ENCODE measurements at regions not wholly inside any gene's neighbourhood (a gene's known extent, or its start where the extent isn't known, plus 50 kb on each side); places are given as distances from the start of the nearest gene placed in this dataset.

GRCh38 chr2:121081701-121082100 lies 203.3 kb downstream of the TFCP2L1 start:
- ATAC-seq (no peak), DNase-seq (ENCODE audit: low read depth in 1 of 2, low spot score in 1 of 2) (no peak)
- POLR2A ChIA-PET, result no interaction called here

GRCh38 chr2:121082191-121082590 lies 202.8 kb downstream of the TFCP2L1 start:
- Histone ChIP-seq H3K4me2 (no peak overlapping the region), H3K4me1 (no peaks in the 10 kb centered on the region), H3K9me3 (no peaks in the 10 kb centered on the region), H3K27ac (no peak overlapping the region), H3K4me3 (no peak overlapping the region)
- CTCF ChIA-PET, result interaction anchor here (0.8 to 26.3 kb wide), 10 partner anchors 11 to 739 kb away, joined by 3 to 858 read pairs (median 12); no protein-coding TSS in a partner anchor
- no peak for TF ChIP-seq ZFP36 (IDR thresholded peaks at IDR 0.05; ENCODE audit: borderline replicate concordance, partially characterized antibody)
- no peak for TF ChIP-seq NPAS2 (CRISPR knock-in tag; IDR thresholded peaks at IDR 0.05; ENCODE audit: borderline replicate concordance)
- TF ChIP-seq CBX2 (IDR thresholded peaks at IDR 0.05; ENCODE audit: borderline replicate concordance, low read depth), result no peak
- TF ChIP-seq RNF2 (IDR thresholded peaks at IDR 0.05; ENCODE audit: borderline replicate concordance, low read depth), result no peak
- no peak for TF ChIP-seq TP53 (CRISPR knock-in tag; IDR thresholded peaks at IDR 0.05)
- no peak for TF ChIP-seq FOSB (CRISPR knock-in tag; IDR thresholded peaks at IDR 0.05)
- TF ChIP-seq SMC3 (IDR thresholded peaks at IDR 0.05), result no peak
- no peak for TF ChIP-seq ESRRA (IDR thresholded peaks at IDR 0.05; ENCODE audit: borderline replicate concordance, low read length)
- no peak for TF ChIP-seq EP300 (IDR thresholded peaks at IDR 0.05)
- no peak for TF ChIP-seq HMGXB4 (CRISPR knock-in tag; IDR thresholded peaks at IDR 0.05; ENCODE audit: borderline replicate concordance)
- no peak for TF ChIP-seq MAX (IDR thresholded peaks at IDR 0.05)
- no peak for TF ChIP-seq BCL3 (IDR thresholded peaks at IDR 0.05)
- no peak for TF ChIP-seq JUNB (IDR thresholded peaks at IDR 0.05)
- TF ChIP-seq KDM1A (IDR thresholded peaks at IDR 0.05; ENCODE audit: low read depth), result no peak
- no peak for TF ChIP-seq ELK1 (IDR thresholded peaks at IDR 0.05; ENCODE audit: low read depth, low read length)
- ATAC-seq, result no peak
- no peak for DNase-seq (ENCODE audit: low read depth in 1 of 2, low spot score in 1 of 2)
- no peak for FAIRE-seq
- WGBS (ENCODE audit: missing lambda C conversion rate), result 64% methylated on average over 1 of the region's 1 CpG
- POLR2A ChIA-PET, result no interaction called here

More at GRCh38 chr2:121081701-121082100, 203.3 kb downstream of the TFCP2L1 start:
- FAIRE-seq, result no peak
- Histone ChIP-seq H3K4me2 (no peak overlapping the region), H3K27ac (no peak overlapping the region), H3K4me1 (peaks cover 1% of the 10 kb centered on the region; the same call in 1 of the 3 replicates), H3K4me3 (no peak overlapping the region), H3K9me3 (no peaks in the 10 kb centered on the region)
- 82% methylated on average over 8 of the region's 8 CpGs for WGBS (ENCODE audit: missing lambda C conversion rate)
- CTCF ChIA-PET, result interaction anchor here (0.8 to 26.3 kb wide), 9 partner anchors 11 to 739 kb away, joined by 3 to 858 read pairs (median 17); no protein-coding TSS in a partner anchor
- no peak for TF ChIP-seq HMGXB4 (CRISPR knock-in tag; IDR thresholded peaks at IDR 0.05; ENCODE audit: borderline replicate concordance)
- no peak for TF ChIP-seq FOXS1 (CRISPR knock-in tag; IDR thresholded peaks at IDR 0.05)
- no peak for TF ChIP-seq FOSB (CRISPR knock-in tag; IDR thresholded peaks at IDR 0.05)
- no peak for TF ChIP-seq POLR2AphosphoS2 (conservative IDR thresholded peaks at IDR 0.05; ENCODE audit: low read length)
- no peak for TF ChIP-seq CHD2 (IDR thresholded peaks at IDR 0.05; ENCODE audit: low read length, partially characterized antibody)
- TF ChIP-seq NPAS2 (CRISPR knock-in tag; IDR thresholded peaks at IDR 0.05; ENCODE audit: borderline replicate concordance), result no peak
- TF ChIP-seq TP53 (CRISPR knock-in tag; IDR thresholded peaks at IDR 0.05), result no peak
- no peak for TF ChIP-seq NFE2L2 (conservative IDR thresholded peaks at IDR 0.05; ENCODE audit: low read length)
- no peak for TF ChIP-seq KDM1A (IDR thresholded peaks at IDR 0.05; ENCODE audit: low read depth)
